ENCODE measurements at regions not wholly inside any gene's neighbourhood (a gene's known extent, or its start where the extent isn't known, plus 50 kb on each side); places are given as distances from the start of the nearest gene placed in this dataset.

DNA sequence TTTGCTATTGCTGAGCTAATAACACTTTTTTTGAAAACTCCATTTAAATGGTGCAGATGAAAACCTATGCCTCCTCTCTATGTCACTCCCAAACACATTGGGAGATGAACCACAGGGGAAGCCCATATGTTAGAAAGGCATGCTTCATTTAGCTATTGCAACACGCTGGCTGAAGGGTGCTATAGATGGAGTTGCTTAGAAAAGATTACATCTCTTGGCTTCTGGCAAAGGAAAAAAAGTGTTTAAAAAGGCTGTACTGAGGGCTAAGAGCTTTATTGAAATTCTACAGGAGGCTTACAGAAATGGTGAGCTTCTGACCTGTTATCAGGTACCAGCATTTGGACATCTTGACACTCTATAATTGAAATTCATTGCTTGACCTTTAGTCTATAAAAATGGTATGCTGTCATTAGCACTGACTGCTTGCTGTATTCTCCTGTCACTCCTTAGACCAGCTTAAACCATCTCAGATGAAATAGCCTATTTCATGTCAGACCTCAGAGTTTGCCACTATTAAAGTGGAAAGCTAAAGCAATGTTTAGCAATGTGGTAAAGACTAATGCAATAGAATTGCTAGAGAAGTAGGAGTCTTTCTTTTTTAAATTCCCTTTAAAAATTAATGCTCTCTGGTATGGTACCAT, 503.9 kb downstream of the CDH11 start:
- TF ChIP-seq, protein P1, sequence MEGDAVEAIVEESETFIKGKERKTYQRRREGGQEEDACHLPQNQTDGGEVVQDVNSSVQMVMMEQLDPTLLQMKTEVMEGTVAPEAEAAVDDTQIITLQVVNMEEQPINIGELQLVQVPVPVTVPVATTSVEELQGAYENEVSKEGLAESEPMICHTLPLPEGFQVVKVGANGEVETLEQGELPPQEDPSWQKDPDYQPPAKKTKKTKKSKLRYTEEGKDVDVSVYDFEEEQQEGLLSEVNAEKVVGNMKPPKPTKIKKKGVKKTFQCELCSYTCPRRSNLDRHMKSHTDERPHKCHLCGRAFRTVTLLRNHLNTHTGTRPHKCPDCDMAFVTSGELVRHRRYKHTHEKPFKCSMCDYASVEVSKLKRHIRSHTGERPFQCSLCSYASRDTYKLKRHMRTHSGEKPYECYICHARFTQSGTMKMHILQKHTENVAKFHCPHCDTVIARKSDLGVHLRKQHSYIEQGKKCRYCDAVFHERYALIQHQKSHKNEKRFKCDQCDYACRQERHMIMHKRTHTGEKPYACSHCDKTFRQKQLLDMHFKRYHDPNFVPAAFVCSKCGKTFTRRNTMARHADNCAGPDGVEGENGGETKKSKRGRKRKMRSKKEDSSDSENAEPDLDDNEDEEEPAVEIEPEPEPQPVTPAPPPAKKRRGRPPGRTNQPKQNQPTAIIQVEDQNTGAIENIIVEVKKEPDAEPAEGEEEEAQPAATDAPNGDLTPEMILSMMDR (IDR thresholded peaks at IDR 0.05): no peak

DNA sequence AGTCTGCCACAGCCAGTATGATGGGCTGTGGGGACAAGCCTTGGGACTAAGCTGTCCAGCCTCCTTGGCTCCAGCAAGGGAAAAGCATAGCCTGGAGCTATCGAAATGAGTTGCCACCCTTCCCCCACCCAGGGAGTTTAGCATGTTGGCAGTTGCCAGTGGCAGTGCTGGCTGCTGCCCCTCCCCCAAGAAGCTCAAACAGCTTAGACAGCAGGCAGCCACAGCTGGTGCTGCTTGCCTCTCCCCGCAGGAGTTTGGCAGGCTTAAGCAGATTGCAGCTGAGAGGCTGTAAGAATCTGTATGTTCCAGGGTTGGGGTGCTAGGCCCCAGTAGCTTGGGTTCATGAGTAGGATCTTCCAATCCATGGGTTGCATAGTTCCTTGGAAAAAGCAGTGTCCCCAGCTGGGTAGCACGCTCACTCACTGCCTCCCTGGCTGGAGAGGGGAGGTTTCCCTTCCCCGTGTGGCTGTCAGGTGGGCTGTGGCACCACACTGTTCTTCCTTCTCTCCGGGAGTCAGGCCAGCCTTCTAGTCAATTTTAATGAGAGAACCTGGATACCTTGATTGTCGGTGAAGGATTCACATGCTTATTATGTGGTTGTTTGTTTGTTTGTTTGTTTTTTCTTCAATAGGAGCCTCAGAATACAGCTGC, 506.1 kb downstream of the CDH11 start:
- TF ChIP-seq, protein P1 (IDR thresholded peaks at IDR 0.05): no peak

DNA sequence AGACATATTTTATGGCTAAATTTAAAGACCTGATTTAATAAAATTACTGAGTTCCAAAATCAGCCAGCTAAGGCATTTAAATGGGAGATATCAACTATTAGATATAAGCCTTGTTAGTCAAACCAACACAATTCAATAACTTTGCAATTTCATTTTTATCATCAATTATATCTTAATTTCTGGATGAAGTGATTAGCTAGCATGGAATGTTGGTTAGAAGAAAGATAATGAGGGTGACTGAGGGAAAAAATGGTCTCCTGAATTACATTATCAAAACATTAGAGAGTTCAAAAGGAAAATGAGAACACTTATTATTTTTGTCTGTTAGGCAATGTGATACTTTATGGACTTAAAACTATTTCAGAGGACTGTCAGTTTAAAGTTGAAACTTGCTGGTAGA, 525.7 kb downstream of the CDH11 start:
- TF ChIP-seq, protein P1 (IDR thresholded peaks at IDR 0.05): no peak

DNA sequence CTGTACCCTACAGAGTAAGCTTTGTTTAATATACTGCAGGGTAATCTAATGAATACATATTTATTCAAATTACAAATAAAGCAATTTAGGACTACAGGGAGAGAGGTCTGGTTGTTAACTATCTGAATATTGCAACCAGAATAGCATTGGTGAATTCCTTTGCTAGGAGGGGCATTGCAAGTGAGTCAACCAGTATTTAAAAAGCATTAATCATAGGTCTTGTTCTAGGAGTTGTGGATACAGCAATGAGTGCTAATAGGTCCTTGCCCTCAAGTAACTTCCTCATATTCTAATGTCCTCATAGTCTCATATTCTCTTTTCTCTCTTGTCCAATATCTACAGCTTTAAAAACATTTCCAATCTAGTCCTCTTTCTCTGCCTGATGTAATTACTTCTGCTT, 531.4 kb downstream of the CDH11 start:
- TF ChIP-seq, protein P1 (IDR thresholded peaks at IDR 0.05): no peak

DNA sequence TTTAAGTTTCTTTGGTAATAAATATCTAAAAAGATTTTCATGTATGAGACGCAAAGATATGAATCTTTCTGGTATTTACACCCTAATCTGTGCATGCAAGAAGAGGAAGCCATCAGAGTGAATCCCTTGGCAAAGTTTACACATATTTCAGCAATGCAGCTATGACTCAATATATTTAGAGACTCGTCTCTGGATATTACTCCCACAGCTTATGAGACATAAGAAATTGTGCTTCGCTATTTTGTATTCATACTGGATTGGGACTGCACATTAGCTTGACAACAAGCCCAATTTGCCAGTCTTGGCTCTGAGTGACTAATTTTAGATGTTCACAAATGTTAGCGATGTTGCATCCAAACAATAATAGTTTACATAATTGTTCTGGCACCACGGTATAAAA, 532.0 kb downstream of the CDH11 start:
- TF ChIP-seq, protein P1 (IDR thresholded peaks at IDR 0.05): no peak

DNA sequence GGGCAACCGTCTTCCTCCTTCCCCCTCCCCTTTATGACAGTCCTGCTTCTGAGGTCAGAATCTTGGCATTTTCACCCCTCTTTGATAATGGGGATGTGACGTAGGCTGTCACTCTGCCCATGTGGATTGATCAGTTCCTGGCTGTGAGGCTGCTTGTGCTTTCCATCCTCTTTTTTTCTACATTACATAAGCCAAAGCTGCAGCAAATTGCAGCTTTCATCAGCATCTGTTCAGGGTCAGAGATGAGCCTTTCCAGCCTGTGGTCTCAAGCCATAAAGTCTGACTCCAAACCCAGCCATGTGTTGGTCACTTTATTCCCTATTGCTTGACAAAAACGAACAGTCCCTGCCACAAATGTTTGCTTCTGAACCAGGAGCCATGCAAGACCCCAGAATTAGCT, 535.1 kb downstream of the CDH11 start:
- TF ChIP-seq, protein P1 (IDR thresholded peaks at IDR 0.05): no peak

DNA sequence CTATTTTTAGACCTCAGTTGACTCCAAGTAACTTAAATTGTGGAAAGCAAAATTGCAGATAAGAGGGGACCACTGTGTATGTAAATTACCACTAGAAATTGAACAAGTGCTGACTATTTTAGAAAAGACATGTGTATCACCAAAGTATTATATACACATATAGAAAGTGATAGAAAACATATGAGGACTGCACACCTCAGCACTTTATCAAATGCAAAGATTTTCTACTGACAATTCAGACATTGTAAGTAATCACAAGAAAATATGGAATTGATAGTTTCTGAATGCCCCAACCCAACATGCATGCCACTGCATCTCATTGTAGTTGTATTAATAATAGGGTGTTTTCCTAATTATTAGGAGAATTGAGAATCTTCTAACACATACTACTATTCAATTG, 536.5 kb downstream of the CDH11 start:
- TF ChIP-seq, protein P1 (IDR thresholded peaks at IDR 0.05): no peak
